ENCODE measurements at regions not wholly inside any gene's neighbourhood (a gene's known extent, or its start where the extent isn't known, plus 50 kb on each side); places are given as distances from the start of the nearest gene placed in this dataset.
A peak's percentile ranks its signal among the peaks of the same experiment; 100 is the strongest.

DNA sequence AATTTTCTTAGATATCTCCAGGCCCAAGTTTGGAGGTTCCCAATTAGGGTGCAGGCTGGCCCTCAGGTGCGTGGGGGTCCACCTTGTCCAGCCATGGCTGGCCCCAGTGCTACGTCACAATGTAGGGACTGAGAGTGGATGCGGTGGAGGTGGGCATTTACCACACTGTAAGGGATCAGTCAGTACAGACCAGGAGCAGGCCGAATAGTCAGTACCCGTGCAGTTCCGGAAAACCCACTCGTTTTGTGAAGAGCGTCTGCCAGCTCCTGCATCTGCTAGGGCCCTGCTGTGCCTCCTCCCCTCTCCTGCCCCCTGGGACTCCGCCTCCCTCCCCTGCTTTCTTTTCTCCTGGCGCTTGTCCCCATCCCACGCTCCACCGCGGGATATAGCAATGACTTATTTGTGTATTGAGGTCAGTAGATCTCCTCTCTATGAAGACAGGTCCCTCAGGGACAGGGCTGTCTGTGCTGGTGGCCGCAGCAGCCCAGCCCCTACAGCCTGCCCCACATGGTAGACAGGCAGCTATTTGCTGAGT, 50.4 kb upstream of the SEPTIN5 start:
- peak; percentile 18 to 71 for DNase-seq

GRCh38 chr22:19664406-19664805, 49.9 kb upstream of the SEPTIN5 start:
- DNase-seq = peak in 1 of 2 experiments; percentile 16

Data from NCI-H446 (cell line).